Fibroblast of pulmonary artery (primary cell): ENCODE measurements at regions not wholly inside any gene's neighbourhood (a gene's known extent, or its start where the extent isn't known, plus 50 kb on each side); places are given as distances from the start of the nearest gene placed in this dataset.
"Not testable (repeated sequence)": the region's sequence is repeated elsewhere in the genome, so short reads cannot be mapped to it uniquely, and the experiment has no call there.

Source experiments
- DNase-seq: peaks from one replicate; pipeline ENCODE4 v3.0.0-alpha.2; 2010; ENCODE audit warnings: low read depth
- H3K4me3 ChIP-seq: replicated peaks from 2 replicates; pipeline ENCODE4 v1.5.1; 2011; ENCODE audit warnings: low read depth, mild to moderate bottlenecking, control low read depth, low read length, moderate library complexity
- CTCF ChIP-seq: IDR thresholded peaks from 2 replicates; pipeline ENCODE4 v1.5.1; 2011; ENCODE audit warnings: mild to moderate bottlenecking, control low read depth, low read length, inconsistent platforms; ENCODE audit errors: missing control alignments

GRCh38 chr7:46279290-46279689 lies 358.2 kb upstream of the IGFBP3 start:
- TF ChIP-seq CTCF = no peak
- no peak overlapping the region for H3K4me3 ChIP-seq
- DNase-seq = no peak

- no peak for TF ChIP-seq CTCF
- no peak for DNase-seq
- no peak overlapping the region for H3K4me3 ChIP-seq
These were observed 343.6 kb upstream of the IGFBP3 start for GRCh38 chr7:46264646-46265045.

- not testable (repeated sequence) for H3K4me3 ChIP-seq, DNase-seq
These were observed 340.6 kb upstream of the IGFBP3 start for GRCh38 chr7:46261638-46262037.

GRCh38 chr7:46259947-46260346 lies 338.9 kb upstream of the IGFBP3 start:
- DNase-seq = no peak
- no peak for TF ChIP-seq CTCF
- H3K4me3 ChIP-seq = no peak overlapping the region

- peak; percentile 87 for DNase-seq
- H3K4me3 ChIP-seq = no peak overlapping the region
- no peak for TF ChIP-seq CTCF
These were observed 336.8 kb upstream of the IGFBP3 start for GRCh38 chr7:46257761-46258448.

GRCh38 chr7:46256870-46257661 lies 336.0 kb upstream of the IGFBP3 start:
- no peak overlapping the region for H3K4me3 ChIP-seq
- no peak for TF ChIP-seq CTCF
- DNase-seq = no peak

- H3K4me3 ChIP-seq = no peak overlapping the region
- TF ChIP-seq CTCF = no peak
- no peak for DNase-seq
These were observed 332.4 kb upstream of the IGFBP3 start for GRCh38 chr7:46253520-46253919.
